G401.6 (cell line): ENCODE measurements at regions not wholly inside any gene's neighbourhood (a gene's known extent, or its start where the extent isn't known, plus 50 kb on each side); places are given as distances from the start of the nearest gene placed in this dataset.
"Not testable (repeated sequence)": the region's sequence is repeated elsewhere in the genome, so short reads cannot be mapped to it uniquely, and the experiment has no call there.

Source experiments
- FAIRE-seq: peaks from 2 replicates; lab custom pipeline; 2012; peaks lifted over from hg19 to GRCh38; lab: Jason Lieb, UNC

DNA sequence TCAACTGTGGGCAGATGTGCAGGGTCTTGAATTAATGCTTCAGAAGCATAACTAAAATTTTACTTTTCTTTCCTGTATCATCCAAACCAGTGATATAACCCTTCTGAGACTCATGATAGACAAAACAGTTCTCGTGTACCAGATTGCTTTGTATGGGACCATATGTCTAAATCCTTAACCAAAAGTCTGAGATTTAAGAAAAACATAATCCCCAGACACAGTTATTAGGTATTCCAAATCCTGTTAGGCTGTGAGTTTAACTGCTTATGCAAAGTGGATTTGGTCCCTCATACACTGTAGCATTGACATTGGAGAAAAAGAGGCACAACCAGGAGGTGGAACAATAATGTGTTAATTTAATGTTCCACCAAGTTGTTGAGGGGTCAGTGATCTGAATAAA lies 235.0 kb downstream of the PMAIP1 start:
- no peak for FAIRE-seq

DNA sequence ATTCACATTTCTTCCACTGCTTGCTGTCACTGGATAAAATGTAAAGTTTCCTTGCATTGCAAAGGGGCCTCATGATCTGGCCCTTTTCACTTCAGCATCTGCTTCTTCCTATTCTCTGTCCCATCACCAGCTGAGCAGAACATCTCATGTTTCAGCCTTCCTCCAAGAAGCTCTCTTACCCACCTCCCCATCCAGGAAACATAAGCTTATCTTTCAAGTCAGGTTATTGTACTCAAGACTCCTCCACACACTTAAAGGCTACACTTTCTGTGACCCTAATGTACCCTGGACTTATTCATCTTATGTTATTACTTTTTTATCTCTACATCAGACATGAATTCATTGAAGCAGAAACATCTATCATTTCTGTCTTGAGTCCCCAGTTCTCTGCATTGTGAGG lies 230.5 kb downstream of the PMAIP1 start:
- FAIRE-seq = no peak

DNA sequence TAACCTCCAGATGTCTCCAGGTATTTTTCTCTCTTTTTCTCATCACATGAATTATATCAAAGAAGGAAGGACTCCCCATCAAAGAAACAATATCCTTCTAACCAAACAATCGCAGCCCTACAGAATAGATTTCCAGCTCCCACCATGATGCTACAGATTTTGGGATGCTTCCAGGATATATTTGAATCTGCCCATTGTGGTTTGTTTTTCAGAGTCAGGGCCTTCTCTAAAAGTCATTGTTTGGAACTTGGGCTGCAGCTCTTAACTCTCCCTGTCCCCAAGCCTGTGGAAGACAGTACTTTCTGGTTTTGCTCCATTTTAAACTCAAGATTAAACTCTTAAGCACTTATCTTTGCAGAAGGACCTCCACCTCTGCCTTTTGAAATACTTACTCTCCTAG lies 223.2 kb downstream of the PMAIP1 start:
- FAIRE-seq = no peak

DNA sequence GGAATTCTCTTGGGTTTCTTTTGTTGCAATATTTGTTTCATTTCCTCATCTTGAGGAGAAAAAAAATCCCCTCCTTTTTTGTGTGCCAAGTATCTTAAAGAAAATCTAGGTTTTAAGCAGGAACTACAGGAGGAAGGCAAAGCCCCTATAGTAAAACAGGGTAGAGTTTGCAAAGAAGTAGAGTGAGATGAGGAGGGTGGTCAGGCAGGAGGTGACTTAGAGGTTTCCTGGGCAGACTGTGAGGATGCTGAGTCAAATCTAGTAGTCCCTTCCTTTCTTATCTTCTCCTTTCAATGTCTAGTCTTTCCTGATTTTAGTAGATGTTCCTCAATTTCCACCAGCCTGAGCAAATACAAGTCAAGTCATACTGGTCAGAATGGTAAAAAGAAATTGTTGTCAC lies 222.5 kb downstream of the PMAIP1 start:
- FAIRE-seq = no peak

DNA sequence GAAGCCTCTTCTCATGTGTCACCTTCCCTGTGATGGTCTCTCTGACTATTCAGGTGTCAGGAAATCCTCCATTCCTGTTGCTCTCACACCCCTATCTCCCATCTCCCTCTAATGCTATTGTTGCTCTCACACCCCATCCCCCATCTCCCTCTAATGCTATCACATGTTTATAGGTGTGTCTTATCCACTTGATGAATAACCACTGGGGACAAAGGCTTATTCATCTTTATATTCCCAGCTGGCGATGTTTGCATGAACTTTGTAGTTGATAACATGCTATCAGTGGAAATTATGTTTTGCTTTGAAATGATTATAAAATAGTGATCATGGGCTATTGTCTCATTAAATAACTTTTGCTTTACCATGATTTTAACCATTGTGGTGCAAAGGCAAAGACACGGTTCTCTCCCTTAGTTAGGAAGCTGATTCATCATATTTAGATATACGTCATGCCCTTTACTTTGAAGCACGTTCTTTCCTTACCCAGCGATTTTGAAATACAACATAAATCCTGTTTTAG lies 220.5 kb downstream of the PMAIP1 start:
- FAIRE-seq = no peak

DNA sequence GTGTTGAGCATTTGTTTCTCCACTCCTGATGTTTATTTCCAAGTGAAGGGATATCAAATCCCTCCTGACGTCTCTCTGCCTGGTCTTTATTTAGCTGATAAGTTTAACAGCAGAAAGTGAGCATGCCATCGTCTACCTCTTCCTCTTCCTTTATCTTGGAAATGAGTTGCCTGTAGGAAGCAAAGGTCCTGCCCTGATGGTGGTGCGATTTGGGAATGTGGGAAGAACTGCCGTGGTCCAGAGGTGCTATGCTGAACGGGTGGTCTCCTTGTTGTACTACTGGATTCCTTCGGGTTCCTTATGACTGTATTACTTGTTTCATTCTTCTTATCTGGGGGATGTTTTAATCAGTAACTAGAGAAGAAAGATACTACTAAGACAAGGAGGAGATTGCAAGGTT lies 217.5 kb downstream of the PMAIP1 start:
- no peak for FAIRE-seq

DNA sequence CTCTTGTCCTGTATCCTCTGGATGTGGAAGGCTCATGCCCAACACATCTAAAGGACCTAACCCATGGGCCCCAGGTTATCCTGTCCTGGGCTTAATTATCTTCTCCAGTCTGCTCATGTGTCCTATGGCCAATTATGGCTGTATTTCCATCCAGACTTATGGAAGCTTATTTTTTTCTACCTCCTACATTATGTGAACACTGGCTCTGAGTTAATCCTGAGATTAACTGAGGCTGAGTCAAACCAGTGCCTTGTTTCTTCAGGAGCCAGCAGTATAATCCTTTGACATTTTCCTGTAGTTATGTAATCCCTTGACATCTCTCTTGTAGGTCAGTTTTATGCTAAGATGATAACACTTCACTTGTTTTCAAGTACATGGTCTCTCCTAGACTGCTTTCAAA lies 213.6 kb downstream of the PMAIP1 start:
- no peak for FAIRE-seq

DNA sequence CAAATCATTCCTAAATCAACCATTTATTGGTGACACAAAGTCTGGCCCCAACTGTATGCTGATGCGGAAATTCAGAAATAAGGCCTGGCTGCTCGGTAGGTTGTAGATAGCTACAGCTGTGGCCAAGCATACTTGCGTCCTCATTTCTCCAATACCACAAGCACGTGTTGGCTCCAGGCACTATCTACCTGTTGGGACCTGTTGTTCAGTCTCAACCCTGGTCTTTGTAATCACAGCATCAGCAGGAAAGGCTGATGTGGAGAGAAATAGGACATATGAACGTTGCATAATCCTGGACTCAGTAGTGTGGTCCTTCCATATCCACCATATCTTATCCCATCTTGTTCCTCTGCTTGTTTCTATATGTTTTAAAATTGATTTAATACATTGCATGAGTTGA lies 212.6 kb downstream of the PMAIP1 start:
- no peak for FAIRE-seq

DNA sequence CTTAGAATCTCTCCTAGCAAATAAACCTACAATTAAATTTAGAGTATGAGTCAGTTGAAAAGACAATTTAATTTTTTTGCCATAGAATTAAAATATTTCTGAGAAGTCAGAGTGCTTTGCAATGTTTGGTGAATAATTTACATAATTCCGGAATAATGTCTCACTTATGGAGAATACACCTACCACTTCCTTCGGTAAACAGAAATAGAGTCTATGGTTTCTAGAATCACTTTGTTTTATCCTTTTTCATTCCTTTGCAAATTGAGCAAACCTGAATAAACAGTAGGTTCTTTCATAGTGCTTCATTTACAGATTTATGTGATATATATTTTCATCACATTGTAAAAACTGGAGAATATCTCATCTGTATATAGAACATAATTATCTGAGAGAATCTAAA lies 211.7 kb downstream of the PMAIP1 start:
- no peak for FAIRE-seq

DNA sequence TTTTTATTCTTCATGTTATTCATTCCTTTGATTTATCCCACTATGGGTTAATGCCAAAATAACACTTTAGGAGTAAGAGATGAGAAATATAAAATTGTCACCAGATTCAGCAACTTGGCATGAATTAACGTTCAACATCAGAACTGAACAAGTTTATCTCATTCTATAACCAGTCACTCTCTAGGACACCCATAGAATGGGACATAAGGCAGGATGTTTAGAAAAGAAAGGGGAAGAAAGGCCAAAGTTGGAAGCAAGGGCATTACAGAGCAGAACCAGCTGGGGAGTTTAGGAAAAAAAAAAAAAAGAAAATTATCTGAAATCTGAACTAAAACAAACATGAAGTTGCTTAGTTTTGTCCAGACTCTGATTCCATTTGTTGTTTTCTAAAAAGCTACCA lies 211.0 kb downstream of the PMAIP1 start:
- no peak for FAIRE-seq

DNA sequence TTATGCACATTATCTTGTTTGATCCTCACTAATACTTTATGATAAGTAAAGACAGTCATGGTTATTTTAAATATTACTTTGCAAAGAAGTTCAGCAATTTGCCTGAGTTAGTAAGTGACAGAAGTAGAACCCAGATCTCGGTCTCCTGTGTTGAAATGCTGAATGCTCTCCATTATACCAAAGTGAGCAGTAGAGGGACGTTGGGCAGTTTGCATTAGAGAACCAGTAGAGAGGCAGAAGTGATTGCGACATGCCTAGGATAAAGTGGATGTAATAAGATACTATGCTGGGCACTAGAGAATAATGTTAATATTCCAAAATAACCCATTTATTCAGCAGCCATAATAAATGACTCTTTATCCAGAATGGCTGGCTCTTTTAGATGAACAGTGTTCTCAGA lies 201.0 kb downstream of the PMAIP1 start:
- FAIRE-seq = no peak

DNA sequence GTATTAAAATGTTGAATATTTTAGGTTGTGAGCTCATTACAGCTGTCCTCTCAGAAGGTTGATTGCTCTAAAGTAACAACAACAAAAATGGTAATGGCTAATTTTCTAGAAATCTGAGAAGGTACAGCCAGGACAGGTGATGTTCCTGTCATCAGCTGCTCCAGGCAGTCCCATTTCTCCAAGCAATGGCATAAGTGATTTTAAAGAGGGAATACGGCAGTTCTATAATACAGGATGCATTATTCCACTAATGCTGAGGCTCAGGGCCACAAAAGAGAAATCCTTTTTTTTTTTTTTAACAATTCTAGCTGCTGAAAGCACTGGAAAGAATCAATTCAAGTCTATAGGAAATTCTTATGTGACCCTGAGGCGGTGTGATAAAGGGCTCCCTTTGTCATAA lies 199.9 kb downstream of the PMAIP1 start:
- FAIRE-seq = no peak

DNA sequence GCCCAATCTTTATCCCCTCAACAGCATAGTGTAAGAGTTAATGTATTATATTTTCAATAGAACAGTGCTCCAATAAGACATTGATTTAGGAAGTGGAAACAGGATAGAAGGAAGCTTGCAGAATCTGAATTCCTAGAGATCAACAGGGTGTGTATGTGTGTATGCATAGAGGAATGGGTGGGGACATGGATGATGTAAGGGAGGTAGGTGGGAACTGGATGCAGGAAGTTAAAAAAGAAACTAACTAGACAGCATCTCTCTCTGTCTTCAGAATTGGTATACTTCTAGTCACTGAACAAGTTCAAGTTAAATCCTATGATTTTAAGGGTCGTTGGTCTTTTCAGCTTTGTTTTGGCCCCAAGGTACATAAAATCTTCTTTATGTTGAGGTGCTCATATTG lies 196.6 kb downstream of the PMAIP1 start:
- no peak for FAIRE-seq

DNA sequence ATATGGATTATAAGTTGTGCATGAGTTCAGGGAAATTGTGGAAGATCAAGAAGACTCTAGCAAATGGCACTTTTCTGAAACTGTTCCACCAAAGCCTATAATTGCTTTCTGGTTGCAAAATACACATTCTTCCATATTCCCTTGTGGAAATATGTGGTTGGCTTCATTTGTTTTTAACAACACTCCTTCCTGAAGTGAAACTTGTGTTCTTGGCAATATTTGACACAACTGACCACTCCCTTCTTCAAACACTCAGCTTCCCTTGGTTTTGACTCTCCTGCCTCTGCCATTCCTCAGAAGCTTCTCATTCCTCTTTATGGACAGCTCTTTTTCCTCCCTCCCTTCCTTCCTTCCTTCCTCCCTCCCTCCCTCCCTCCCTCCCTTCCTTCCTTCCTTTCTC lies 192.3 kb downstream of the PMAIP1 start:
- no peak for FAIRE-seq

DNA sequence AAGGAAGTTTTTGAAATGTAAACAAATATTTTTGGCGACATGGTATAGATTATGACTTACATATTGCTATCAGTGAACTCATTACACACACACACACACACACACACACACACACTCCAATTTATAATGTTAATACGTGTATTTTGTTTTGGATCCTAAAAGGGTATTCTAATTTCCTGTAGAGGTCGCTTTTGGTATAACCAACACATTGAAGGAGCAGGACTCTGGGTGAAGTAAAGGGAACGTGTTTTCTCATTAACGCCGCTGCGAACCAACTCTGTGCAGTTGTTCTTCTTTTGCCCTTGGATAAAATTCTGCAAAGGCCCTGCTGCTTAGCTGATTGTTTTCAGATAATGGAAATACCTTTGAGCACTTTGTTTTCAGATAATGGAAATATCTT lies 190.4 kb downstream of the PMAIP1 start:
- no peak for FAIRE-seq

DNA sequence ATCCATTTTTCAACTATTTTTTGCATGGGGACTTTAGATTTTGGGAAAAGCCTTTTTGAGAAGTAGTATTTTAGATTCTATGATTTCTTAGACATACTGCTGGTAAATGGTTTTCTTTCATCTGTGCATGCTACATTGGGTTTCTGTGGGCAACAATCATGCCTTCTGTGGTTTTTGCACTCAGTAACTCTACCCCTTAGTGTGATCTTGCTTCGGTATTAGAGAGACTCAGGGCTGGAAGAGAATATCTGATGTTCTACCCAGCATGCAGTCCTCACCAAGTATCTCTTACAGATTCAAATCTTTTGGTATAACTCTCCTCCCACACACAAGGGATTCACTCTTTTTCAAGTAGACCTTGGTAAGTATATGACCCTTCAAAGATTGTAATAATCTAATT lies 183.0 kb downstream of the PMAIP1 start:
- FAIRE-seq = no peak

DNA sequence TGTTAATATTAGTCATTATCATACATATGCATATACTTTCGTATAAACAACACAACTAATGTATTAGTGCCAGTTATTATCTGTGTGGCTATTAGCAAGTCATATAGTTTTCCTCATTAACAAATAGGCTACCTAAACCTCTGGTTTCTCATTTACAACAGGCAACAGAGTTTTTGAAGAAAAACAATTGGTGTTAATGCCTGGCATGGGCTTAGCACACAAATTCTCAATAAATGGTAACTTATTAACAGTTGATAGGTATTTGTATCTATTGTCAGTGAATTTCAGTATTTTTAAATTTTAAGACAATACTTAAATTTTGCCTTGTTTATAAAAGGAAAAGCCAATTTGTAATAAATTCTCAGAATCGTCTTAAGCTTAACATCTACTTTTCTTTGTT lies 182.5 kb downstream of the PMAIP1 start:
- no peak for FAIRE-seq

DNA sequence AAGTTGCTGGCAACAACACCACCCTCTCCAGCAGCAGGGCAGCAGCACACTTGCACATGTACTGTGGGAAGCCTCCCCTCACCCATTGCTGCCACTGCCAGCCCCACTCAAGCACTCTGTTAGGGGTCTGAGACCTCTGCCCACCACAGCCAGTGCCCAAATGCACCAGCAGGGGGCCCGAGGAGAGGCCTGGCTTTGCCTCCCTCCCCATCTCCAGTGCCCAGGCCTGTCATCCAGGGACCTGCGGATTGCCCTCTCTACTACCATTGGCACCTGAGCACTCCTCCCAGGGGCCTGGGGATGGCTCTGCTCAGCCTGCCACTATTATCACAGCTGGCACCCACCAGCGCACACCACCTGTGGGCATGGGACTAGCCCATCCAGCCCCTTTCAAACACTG lies 175.7 kb downstream of the PMAIP1 start:
- FAIRE-seq = no peak

DNA sequence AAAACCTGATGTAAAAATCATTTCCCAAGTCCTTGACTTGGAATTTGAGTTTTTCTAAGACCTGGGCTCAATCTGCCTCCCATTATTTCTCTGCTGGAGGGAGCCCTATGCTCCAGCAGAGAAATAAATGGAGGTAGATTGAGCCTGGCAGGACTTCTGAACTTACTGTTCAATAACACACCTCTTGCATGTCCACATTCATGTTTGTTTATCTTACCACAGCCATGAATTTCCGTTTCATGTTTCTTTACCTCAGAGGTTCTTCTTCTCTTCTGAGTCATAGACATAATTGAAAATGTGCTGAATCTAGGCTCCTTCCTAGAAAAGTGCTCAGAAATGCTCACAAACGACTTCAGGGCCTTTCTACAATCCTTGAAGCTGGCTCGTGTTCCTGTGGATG lies 170.8 kb downstream of the PMAIP1 start:
- no peak for FAIRE-seq

DNA sequence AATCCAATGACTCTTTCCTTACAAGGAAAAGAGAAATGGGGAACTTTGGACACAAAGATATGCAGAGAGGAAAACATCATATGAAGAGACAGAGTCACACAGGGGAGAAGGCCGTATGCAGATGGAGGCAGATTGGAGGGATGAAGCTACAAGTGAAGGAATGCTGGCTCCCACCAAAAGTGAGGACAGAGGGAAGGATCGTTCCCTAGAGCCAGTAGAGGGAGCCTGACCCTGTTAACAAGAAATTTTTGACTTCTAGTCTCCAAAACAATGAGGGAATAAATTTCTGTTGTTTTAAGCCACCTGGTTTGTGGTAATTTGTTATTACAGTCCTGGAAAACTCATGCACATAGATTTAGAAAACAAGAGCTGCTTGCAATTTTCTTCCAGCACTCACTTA lies 169.3 kb downstream of the PMAIP1 start:
- no peak for FAIRE-seq

DNA sequence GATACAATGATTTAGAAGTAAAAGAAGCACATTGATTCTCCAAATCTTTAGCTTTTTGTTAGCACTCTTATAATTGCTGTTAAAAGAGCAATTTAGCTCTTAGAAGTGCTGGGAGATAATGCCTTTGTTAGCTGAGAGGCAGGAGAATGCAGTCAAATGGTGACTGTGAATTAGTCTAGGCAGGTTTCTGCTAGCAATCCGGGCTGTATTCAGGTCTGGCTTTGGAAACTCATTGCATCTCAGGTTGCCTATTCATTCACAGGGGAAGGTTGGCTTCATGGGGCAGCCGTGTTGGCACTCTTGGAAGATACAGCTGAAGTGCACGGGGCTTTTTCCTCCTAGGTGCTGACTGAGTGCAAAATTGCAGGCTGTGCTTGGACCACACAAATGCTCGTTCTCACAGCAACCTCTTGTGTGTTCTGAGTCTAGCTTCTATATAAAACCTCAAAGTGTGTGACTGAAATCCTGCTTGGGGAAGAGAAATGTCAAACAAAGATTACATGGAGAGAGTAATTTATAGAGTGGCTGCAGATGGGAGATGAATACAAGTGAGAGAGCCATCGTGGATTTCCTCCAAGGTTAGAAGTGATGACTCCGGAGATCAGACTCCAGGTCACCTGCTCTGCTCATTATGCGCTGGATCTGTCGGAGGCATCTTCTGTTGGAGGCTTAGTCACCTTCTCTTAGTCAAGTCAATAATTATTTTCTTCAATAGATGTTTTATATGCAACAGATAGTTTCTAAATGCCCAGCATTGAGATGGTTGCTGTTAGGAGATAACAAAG lies 167.8 kb downstream of the PMAIP1 start:
- FAIRE-seq = no peak

DNA sequence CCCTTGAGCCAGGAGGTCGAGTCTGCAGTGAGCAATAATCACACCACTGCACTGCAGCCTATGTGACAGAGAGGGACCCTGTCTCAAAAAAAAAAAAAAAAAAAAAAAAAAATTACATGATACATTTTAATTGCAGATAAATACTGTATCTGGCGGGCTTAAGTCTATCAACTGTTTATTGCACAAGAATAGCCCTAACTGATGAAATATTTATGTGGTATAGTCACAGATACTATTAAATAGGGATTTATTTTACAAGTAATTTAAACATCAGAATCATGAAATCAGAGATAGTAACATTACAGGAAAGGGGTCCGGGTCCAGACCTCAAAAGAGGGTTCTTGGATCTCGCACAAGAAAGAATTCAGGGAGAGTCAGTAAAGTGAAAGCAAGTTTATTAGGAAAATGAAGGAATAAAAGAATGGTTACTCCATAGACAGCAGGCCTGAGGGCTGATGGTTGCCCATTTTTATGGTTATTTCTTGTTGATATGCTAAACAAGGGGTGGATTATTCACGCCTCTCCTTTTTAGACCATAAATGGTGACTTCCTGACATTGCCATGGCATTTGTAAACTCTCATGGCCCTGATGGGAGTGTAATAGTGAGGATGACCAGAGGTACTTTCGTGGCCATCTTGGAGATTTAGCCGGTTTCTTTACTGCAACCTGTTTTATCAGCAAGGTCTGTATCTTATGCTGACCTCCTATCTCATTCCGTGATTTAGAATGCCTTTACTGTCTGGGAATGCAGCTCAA lies 166.6 kb downstream of the PMAIP1 start:
- FAIRE-seq = no peak

DNA sequence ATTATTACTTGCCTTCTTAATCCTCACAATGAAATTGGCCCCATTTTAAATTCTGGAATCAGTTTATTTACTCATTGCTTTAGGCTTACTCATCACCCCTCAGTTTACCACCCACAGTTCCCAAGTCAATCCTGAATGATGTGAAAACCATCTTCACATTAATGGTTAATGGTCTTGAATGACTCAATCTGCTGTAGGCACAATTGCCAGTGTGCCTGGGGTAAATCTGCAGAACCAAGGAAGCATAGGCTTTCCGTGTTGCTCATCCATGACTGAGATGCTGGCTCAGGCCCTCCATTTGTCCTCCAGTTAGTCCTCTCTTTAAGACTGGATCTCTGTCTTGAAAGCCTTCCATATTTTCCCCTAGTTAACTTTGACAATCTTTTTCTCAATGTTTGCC lies 164.5 kb downstream of the PMAIP1 start:
- FAIRE-seq = no peak

DNA sequence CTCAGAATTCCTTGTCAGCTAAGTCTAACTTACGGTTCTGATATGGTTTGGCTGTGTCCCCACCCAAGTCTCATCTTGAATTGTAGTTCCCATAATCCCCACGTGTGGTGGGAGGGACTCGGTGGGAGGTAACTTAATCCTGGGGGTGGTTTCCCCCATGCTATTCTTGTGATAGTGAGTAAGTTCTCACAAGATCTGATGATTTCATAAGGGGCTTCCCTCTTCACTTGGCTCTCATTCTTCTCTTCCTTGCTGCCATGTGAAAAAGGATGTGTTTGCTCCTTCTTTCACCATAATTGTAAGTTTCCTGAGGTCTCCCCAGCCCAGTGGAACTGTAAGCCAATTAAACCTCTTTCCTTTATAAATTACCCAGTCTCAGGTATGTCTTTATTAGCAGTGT lies 163.0 kb downstream of the PMAIP1 start:
- not testable (repeated sequence) for FAIRE-seq
